ENCODE measurements at regions not wholly inside any gene's neighbourhood (a gene's known extent, or its start where the extent isn't known, plus 50 kb on each side); places are given as distances from the start of the nearest gene placed in this dataset.

GRCh38 chr16:5862103-5862840 lies 764.7 kb upstream of the EEF2KMT start:
- TF ChIP-seq POLR2A (IDR thresholded peaks at IDR 0.05): no peak
- TF ChIP-seq CTCF (IDR thresholded peaks at IDR 0.05): no peak
- DNase-seq: no peak
- 56 to 62% methylated on average over 15 to 16 of the region's 16 CpGs for WGBS, 2 donors
- H3K27me3 ChIP-seq: no peaks in the 10 kb centered on the region
- no peaks in the 10 kb centered on the region for H3K4me1 ChIP-seq
- intact Hi-C loops (cut with DNase I; ENCODE audit: low total_unique reads): no loop called here
- no peak overlapping the region for H3K4me3 ChIP-seq
- no peaks in the 10 kb centered on the region for H3K36me3 ChIP-seq (ENCODE audit: low read depth, missing control alignments)
- no peaks in the 10 kb centered on the region for H3K9me3 ChIP-seq
- H3K27ac ChIP-seq: no peak overlapping the region

- 53 to 77% methylated on average over 4 to 5 of the region's 5 CpGs for WGBS, 2 donors
Observed at GRCh38 chr16:5861241-5861640, 763.6 kb upstream of the EEF2KMT start.

GRCh38 chr16:5858180-5858579 lies 760.6 kb upstream of the EEF2KMT start:
- DNase-seq: no peak
- no peaks in the 10 kb centered on the region for H3K36me3 ChIP-seq (ENCODE audit: low read depth, missing control alignments)
- H3K27me3 ChIP-seq: no peaks in the 10 kb centered on the region
- no peaks in the 10 kb centered on the region for H3K9me3 ChIP-seq
- intact Hi-C loops (cut with DNase I; ENCODE audit: low total_unique reads): no loop called here
- TF ChIP-seq CTCF (IDR thresholded peaks at IDR 0.05) (no peak), POLR2A (IDR thresholded peaks at IDR 0.05) (no peak)
- WGBS, 2 donors: 33 to 40% methylated on average over 4 of the region's 4 CpGs
- no peaks in the 10 kb centered on the region for H3K4me1 ChIP-seq
- H3K27ac ChIP-seq: no peak overlapping the region
- H3K4me3 ChIP-seq: no peak overlapping the region

More at GRCh38 chr16:5861241-5861640, 763.6 kb upstream of the EEF2KMT start:
- TF ChIP-seq CTCF (IDR thresholded peaks at IDR 0.05) (no peak), POLR2A (IDR thresholded peaks at IDR 0.05) (no peak)
- intact Hi-C loops (cut with DNase I; ENCODE audit: low total_unique reads): no loop called here
- no peaks in the 10 kb centered on the region for H3K4me1 ChIP-seq
- no peak overlapping the region for H3K4me3 ChIP-seq
- H3K36me3 ChIP-seq (ENCODE audit: low read depth, missing control alignments): no peaks in the 10 kb centered on the region
- H3K27ac ChIP-seq: no peak overlapping the region
- H3K27me3 ChIP-seq: no peaks in the 10 kb centered on the region
- no peak for DNase-seq
- no peaks in the 10 kb centered on the region for H3K9me3 ChIP-seq

- WGBS, 2 donors: 87 to 91% methylated on average over 5 of the region's 5 CpGs
- Histone ChIP-seq H3K27me3 (no peaks in the 10 kb centered on the region), H3K27ac (no peak overlapping the region), H3K4me3 (no peak overlapping the region), H3K36me3 (ENCODE audit: low read depth, missing control alignments) (no peaks in the 10 kb centered on the region), H3K9me3 (no peaks in the 10 kb centered on the region), H3K4me1 (no peaks in the 10 kb centered on the region)
- DNase-seq: no peak
- intact Hi-C loops (cut with DNase I; ENCODE audit: low total_unique reads): no loop called here
- TF ChIP-seq CTCF (IDR thresholded peaks at IDR 0.05): no peak
Observed at GRCh38 chr16:5854027-5854426, 756.4 kb upstream of the EEF2KMT start.

- no peak for DNase-seq
- no peaks in the 10 kb centered on the region for H3K9me3 ChIP-seq
- H3K27me3 ChIP-seq: no peaks in the 10 kb centered on the region
- H3K36me3 ChIP-seq (ENCODE audit: low read depth, missing control alignments): no peaks in the 10 kb centered on the region
- H3K4me1 ChIP-seq: no peaks in the 10 kb centered on the region
- no peak overlapping the region for H3K4me3 ChIP-seq
- intact Hi-C loops (cut with DNase I; ENCODE audit: low total_unique reads): no loop called here
- H3K27ac ChIP-seq: no peak overlapping the region
- 70 to 71% methylated on average over 6 of the region's 6 CpGs for WGBS, 2 donors
- TF ChIP-seq CTCF (IDR thresholded peaks at IDR 0.05) (no peak), POLR2A (IDR thresholded peaks at IDR 0.05) (no peak)
Observed at GRCh38 chr16:5852151-5852550, 754.6 kb upstream of the EEF2KMT start.
